ENCODE measurements at regions not wholly inside any gene's neighbourhood (a gene's known extent, or its start where the extent isn't known, plus 50 kb on each side); places are given as distances from the start of the nearest gene placed in this dataset.
"Not testable (repeated sequence)": the region's sequence is repeated elsewhere in the genome, so short reads cannot be mapped to it uniquely, and the experiment has no call there.

DNA sequence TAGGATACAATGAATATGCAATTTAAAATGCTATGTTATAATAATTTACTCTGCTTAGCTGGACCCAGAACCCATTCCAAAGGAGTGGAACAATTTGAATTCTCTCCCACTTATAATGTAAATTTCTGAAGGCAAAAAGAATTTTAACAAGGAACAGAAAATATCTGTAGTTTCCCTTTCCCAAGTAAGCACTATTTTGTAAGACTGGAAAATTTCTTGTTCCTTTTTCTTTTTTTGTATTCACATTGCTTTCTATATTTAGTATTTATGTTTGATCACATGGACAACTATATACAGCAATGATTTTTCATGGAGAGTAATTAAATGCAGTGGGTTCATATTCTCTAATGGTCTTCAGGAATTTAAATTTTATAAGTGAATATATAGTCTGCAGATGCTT is 127.4 kb downstream of the GPR85 start:
- Mint-ChIP-seq H3K9me3 (no peaks in the 10 kb centered on the region), H3K4me1 (no peaks in the 10 kb centered on the region), H3K27me3 (no peaks in the 10 kb centered on the region), H3K4me3 (no peak overlapping the region), H3K36me3 (no peaks in the 10 kb centered on the region), H3K27ac (no peak overlapping the region)
- CTCF ChIA-PET: no interaction called here
- no peak for DNase-seq

DNA sequence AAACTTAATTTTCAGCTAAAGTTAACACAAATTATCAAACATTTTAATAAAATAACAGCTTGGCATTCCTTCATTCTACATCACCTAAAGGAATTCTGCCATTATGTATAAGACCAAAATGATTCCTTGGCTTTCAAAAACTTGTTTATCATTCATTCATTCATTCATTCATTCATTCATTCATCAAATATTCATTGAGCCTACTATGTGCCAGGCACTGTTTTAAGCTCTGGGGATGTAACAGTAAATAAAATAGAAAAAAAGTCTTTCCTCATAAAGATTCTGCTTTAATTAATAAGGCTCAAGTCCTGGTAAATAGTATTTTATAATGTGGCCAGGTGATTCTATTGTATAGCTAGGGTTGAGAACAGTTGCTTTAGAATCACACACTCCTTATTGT is 127.9 kb downstream of the GPR85 start:
- Mint-ChIP-seq H3K36me3 (no peaks in the 10 kb centered on the region), H3K27ac (no peak overlapping the region), H3K4me1 (no peaks in the 10 kb centered on the region), H3K27me3 (no peaks in the 10 kb centered on the region), H3K4me3 (no peak overlapping the region), H3K9me3 (no peaks in the 10 kb centered on the region)
- CTCF ChIA-PET: no interaction called here
- no peak for DNase-seq

DNA sequence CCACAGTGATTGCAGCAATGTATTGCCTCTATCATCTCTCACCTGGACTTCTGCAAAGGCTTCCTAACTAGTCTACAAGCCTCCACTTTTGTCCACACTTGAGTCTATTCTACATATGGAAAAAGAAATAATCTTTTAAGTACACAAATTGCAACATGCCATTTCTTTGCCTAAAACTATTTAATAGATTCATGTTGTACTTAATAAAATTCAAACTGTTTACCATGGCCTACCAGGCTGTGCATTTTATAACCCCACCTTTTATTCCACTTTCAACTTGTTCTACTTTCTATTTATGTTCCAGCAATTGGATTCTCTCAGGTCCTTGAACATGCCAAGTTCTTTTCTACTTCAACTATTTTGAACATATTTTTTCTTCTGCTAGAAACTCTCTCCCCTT is 128.7 kb downstream of the GPR85 start:
- Mint-ChIP-seq H3K9me3 (no peaks in the 10 kb centered on the region), H3K36me3 (no peaks in the 10 kb centered on the region), H3K4me3 (no peak overlapping the region), H3K27ac (no peak overlapping the region), H3K27me3 (no peaks in the 10 kb centered on the region), H3K4me1 (no peaks in the 10 kb centered on the region)
- CTCF ChIA-PET: no interaction called here
- DNase-seq: no peak

DNA sequence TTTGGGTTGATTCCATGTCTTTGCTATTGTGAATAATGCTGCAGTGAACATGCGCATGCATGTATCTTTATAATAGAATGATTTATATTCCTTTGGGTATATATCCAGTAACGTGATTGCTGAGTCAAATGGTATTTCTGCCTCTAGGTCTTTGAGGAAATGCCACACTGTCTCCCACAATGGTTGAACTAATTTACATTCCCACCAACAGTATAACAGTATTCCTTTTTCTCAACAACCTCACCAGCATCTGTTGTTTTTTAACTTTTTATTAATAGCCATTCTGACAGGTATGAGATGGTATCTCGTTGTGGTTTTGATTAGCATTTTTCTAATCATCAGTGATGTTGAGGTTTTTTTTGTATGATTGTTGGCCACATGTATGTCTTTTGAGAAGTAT is 133.6 kb downstream of the GPR85 start:
- DNase-seq, CTCF ChIA-PET, H3K9me3 Mint-ChIP-seq, H3K27ac Mint-ChIP-seq, H3K4me1 Mint-ChIP-seq, H3K36me3 Mint-ChIP-seq, H3K4me3 Mint-ChIP-seq, H3K27me3 Mint-ChIP-seq: not testable (repeated sequence)

DNA sequence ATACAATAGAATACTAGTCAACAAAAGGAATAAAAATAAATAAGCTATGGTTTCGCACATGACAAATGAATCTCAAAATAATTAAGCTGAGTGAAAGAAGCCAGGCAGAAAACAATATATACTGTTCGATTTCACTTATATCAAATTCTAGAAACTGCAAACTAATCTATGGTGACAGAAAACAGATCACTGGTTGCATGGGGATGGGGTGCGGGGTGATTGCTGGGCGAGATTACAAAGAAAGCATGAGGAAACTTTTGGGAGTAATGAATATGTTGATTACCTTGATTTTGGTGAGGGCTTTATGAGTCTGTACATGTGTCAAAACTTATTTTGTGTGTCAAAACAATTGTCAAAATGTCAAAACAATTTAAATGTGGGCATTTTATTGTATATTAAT is 135.6 kb downstream of the GPR85 start:
- Mint-ChIP-seq H3K27me3 (no peaks in the 10 kb centered on the region), H3K9me3 (no peaks in the 10 kb centered on the region), H3K4me3 (no peak overlapping the region), H3K27ac (no peak overlapping the region), H3K36me3 (no peaks in the 10 kb centered on the region), H3K4me1 (no peaks in the 10 kb centered on the region)
- CTCF ChIA-PET: no interaction called here
- DNase-seq: no peak

DNA sequence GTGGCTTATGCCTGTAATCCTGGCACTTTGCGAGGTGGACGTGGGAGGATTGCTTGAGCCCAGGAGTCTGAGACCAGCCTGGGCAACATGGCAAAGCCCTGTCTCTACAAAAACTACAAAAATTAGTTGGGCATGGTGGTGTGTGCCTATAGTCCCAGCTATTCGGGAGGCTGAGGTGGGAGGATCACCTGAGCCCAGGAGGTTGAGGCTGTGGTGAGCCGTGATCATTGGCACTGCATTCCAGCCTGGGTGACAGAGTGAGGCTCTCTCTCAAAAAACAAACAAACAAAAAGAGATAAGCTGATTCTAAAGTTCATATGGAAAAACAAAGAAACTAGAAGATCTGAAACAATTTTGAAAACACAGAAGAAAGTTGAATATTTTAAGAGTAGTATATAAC is 136.9 kb downstream of the GPR85 start:
- H3K27ac Mint-ChIP-seq, H3K9me3 Mint-ChIP-seq, H3K36me3 Mint-ChIP-seq, H3K27me3 Mint-ChIP-seq, DNase-seq, CTCF ChIA-PET, H3K4me1 Mint-ChIP-seq, H3K4me3 Mint-ChIP-seq: not testable (repeated sequence)

DNA sequence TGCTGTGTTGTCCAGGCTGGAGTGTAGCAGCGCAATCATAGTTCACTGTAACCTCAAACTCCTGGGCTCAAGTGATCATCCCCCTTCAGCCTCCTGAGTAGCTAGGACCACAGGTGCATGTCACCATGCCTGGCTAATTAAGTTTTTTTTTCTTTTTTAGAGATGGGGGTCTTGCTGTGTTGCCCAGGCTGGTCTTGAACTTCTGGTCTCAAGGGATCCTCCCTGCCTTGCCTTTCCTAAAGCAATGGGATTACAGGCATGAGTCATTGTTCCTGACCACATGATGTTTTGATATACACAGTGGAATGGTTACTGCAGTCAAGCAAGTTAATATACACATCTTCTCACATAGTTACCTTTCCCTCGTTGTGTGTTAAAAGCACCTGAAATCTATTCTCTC is 140.3 kb downstream of the GPR85 start:
- Mint-ChIP-seq H3K4me3 (no peak overlapping the region), H3K4me1 (no peaks in the 10 kb centered on the region), H3K27me3 (peaks cover 3% of the 10 kb centered on the region), H3K9me3 (no peaks in the 10 kb centered on the region), H3K36me3 (no peaks in the 10 kb centered on the region), H3K27ac (no peak overlapping the region)
- CTCF ChIA-PET: no interaction called here
- DNase-seq: no peak

DNA sequence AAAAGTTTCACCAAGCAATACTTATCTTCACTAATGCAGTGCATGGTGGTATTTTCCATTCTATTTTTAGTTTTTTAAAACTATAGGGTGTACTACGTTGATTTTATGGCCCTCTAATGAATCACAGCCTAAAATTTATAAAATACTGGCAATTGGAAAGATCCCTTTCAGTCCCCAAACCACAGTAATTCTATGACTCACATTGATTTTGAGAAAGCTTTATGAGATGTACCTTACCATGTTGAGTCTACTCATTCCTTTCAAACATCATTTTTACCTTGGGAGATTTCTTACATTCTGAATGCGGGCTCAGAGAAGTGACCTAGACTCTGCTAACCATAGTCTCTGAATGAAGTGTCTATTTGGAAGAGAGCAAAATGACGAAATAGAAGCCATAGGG is 141.6 kb downstream of the GPR85 start:
- Mint-ChIP-seq H3K4me3 (no peak overlapping the region), H3K4me1 (peaks cover 12% of the 10 kb centered on the region), H3K9me3 (no peaks in the 10 kb centered on the region), H3K27ac (no peak overlapping the region), H3K36me3 (no peaks in the 10 kb centered on the region), H3K27me3 (peaks cover 3% of the 10 kb centered on the region)
- CTCF ChIA-PET: no interaction called here
- DNase-seq: no peak

DNA sequence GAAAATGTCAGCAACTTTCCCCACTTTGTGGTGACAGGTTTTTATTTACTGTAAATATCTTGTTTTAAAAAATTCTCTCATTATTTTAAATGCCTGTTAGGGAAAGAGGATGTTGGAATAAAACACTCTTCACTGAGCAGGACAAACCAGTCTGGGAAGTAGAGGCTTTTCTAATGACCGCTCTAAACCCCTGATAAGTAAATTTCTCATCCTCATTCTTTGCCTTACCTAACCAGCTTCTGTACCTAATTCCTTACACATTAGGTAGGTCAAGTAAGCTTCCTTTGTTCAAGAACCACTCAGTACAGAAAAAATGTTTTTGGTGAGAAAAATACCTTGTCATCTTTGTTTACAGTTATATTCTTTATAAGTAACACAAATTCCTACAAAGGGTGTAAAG is 143.6 kb downstream of the GPR85 start:
- CTCF ChIA-PET: no interaction called here
- no peak for DNase-seq
- no peak overlapping the region for H3K27ac Mint-ChIP-seq
- peaks cover 3% of the 10 kb centered on the region for H3K27me3 Mint-ChIP-seq
- H3K9me3 Mint-ChIP-seq: no peaks in the 10 kb centered on the region
- H3K36me3 Mint-ChIP-seq: peaks cover 4% of the 10 kb centered on the region
- H3K4me1 Mint-ChIP-seq: peaks cover 23% of the 10 kb centered on the region
- H3K4me3 Mint-ChIP-seq: no peak overlapping the region

DNA sequence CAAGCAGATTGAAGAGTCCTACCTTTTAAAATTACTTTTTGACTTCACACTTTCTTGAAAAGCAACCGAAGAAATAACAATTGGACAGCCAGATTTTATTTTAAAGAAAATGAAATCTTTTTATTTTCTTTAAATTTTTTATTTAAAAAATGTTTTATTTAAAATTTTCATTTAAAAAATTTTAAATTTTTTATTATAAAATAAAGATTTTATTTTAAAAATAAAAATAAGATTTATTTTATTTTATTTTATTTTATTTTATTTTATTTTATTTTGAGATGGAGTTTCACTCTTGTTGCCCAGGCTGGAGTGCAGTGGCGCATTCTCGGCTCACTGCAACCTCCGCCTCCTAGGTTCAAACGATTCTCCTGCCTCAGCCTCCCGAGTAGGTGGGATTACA is 144.5 kb downstream of the GPR85 start:
- DNase-seq, H3K36me3 Mint-ChIP-seq, H3K27me3 Mint-ChIP-seq, H3K27ac Mint-ChIP-seq, H3K4me3 Mint-ChIP-seq, CTCF ChIA-PET, H3K9me3 Mint-ChIP-seq: not testable (repeated sequence)
- peaks cover 29% of the 10 kb centered on the region for H3K4me1 Mint-ChIP-seq

DNA sequence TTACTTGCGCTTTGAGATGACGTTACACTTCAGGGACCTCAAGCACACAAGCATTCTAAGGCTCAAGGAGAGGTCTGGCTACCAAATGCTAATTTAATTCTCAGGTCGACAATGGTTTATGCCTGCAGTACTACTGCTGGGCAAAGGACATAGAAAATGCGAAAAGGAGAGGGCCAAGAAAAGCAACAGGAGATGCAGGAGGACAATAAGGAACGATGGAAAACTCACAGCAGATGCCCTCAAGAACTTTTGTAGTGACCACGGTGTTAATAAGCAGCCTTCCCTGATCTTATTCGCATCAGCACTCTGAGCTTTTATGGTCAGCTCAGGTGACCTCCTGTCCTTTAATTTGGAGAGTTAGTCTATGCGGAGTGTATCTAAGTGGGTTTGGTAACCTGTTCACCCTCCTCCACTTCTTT is 146.3 kb downstream of the GPR85 start:
- CTCF ChIA-PET: no interaction called here
- H3K27ac Mint-ChIP-seq: peak overlapping the region; percentile 94

DNA sequence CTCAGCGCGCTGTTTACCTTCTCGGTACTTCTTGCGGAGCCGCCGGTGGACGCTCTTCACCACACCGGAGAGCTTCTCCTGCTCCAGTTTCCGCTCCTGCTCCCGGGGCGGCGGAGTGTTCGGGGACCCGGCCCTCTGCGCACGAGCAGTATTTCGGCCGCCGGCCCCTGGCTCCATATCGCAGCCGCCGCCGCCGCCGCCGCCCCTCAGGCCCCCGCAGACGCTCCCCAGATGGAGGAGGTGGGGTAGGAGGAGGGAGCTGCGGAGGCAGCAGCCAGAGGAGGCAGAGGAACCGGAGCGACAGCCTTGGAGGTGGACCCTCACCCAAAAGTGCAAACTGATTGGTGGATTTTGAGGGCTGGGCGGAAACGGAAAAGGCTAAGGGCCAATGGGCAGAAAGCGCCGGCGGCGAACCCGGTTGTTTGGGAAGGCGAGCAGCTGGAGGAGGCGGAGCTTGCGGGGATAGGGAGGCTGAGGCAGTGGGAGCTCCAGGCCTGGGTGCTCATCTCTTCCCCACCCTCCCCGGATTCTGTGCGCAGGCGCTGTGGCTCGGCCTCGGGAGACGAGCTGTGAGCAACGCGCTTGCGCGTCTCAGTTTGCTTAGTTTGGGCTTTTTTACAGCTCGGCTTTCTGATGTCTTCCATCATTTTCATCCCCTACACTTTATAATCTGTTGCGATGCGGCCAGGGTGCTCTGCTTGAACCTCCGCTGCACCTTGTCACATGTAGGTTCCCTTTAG is 146.9 kb downstream of the GPR85 start:
- Mint-ChIP-seq H3K4me3 (peak overlapping the region; percentile 80), H3K9me3 (no peaks in the 10 kb centered on the region), H3K4me1 (peaks cover 40% of the 10 kb centered on the region), H3K36me3 (peaks cover 13% of the 10 kb centered on the region), H3K27me3 (peaks cover 3% of the 10 kb centered on the region), H3K27ac (peak overlapping the region; percentile 94)
- CTCF ChIA-PET: no interaction called here
- peak; percentile 100 for DNase-seq

More for the DNA sequence above, 146.3 kb downstream of the GPR85 start:
- Mint-ChIP-seq H3K27me3 (peaks cover 3% of the 10 kb centered on the region), H3K9me3 (no peaks in the 10 kb centered on the region), H3K4me3 (peak overlapping the region; percentile 80), H3K36me3 (peaks cover 9% of the 10 kb centered on the region), H3K4me1 (peaks cover 39% of the 10 kb centered on the region)
- no peak for DNase-seq

DNA sequence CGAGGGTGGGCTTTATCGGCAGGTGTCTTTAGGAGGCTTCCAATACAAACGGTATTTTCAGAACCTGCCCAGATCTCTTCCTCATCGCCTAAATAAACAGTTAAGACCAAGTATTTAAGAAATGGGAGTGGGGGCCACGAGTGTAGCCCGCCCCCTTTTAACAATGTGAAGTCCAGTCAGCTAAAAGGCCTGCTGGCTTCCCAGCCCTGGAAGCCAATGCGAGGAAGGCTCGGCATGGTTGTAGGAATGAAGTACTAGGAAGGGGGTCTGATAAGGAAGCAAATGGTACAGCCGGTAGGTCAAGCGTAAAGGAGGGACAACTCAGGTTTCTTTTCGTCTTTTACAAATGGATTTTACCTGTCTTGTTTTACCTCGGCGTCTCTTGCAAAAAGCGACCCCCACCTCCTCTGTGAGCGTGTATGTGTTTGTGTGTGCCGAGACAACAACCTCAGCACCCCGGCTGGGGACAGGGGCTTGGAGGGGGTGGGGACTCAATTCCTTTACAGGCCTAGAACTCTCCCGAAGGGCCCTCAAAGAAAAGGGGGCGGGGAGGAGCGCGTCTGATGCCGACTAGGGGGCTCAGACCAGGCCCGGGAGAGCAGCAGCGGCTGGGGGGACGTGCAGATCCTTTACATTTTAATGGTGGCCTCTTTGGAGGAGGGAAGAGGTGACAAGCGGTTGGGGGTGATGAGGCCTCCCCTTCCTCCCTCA is 147.6 kb downstream of the GPR85 start:
- H3K4me1 Mint-ChIP-seq: peaks cover 40% of the 10 kb centered on the region
- peak overlapping the region; percentile 80 for H3K4me3 Mint-ChIP-seq
- CTCF ChIA-PET: no interaction called here
- H3K27me3 Mint-ChIP-seq: peaks cover 3% of the 10 kb centered on the region
- no peaks in the 10 kb centered on the region for H3K9me3 Mint-ChIP-seq
- H3K27ac Mint-ChIP-seq: peak overlapping the region; percentile 94
- H3K36me3 Mint-ChIP-seq: peaks cover 18% of the 10 kb centered on the region
- peak; percentile 60 for DNase-seq

DNA sequence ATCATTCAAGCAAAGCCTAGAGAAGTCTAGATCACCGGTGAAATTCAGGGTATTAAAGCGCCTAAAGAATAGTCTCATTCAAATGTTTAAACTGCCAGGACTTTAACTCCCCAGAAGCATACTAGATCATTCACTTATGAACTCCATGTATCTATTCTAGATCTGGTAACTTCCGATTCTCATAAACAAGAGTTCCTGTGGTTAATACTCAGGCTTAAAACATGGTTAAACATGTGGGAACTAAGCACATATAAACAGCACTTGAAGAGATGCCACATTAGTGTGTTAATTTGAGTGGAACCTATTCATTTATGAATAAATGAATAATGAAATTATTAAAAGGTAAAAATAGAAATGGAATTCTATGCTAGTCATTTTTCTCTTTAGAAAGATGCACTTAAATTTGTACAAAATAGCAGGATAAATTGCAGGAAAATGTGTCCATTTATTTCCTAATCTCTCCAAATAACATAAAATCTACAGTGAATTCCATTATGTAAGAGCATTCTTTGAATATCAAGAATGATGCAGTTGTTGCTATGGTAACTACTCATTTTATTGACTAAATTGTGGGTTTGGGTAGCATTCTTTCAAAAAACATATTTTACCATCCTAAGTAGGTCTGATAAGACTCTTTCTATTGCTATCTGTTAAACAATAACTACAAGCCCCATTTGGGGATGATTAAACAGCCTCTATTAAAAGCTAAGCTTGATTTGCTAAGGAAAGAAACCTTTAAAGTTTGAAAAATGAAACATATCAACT is 147.6 kb upstream of the TMEM168 start:
- Mint-ChIP-seq H3K4me1 (peaks cover 40% of the 10 kb centered on the region), H3K27ac (no peak overlapping the region), H3K9me3 (no peaks in the 10 kb centered on the region), H3K4me3 (peak overlapping the region; percentile 80), H3K27me3 (no peaks in the 10 kb centered on the region), H3K36me3 (peaks cover 19% of the 10 kb centered on the region)
- CTCF ChIA-PET: no interaction called here
- no peak for DNase-seq

DNA sequence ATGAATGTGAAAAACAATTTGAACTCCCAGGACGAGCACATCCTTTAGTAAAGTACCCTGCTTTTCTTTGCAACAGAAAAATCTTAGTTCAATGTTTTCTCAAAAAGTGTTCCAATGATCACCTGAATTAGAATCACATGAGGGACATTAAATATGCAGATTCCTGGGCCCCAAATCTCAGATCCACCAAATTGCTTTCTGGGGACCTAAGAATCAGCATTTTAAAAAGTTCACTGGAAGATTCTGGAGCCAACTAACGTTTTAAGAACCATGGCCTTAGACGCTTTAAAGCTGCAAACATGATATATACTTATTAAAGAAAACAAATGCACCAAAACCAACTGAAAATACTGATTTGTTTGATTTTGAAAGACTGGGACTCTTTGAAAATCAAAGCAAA is 143.4 kb upstream of the TMEM168 start:
- CTCF ChIA-PET: no interaction called here
- DNase-seq: no peak
- Mint-ChIP-seq H3K4me1 (peaks cover 24% of the 10 kb centered on the region), H3K4me3 (no peak overlapping the region), H3K27ac (no peak overlapping the region), H3K9me3 (no peaks in the 10 kb centered on the region), H3K27me3 (no peaks in the 10 kb centered on the region), H3K36me3 (peaks cover 22% of the 10 kb centered on the region)

All from activated naive CD4-positive, alpha-beta T cell treated with anti-CD3 and anti-CD28 coated beads, Interleukin-2, amount 10 ng/mL, durations not matched to agents 7 days and 5 days (primary cell).